ENCODE measurements at regions not wholly inside any gene's neighbourhood (a gene's known extent, or its start where the extent isn't known, plus 50 kb on each side); places are given as distances from the start of the nearest gene placed in this dataset.

- Histone ChIP-seq H3K36me3 (no peaks in the 10 kb centered on the region), H3K4me1 (no peaks in the 10 kb centered on the region), H3K9me3 (no peaks in the 10 kb centered on the region), H3K27ac (no peak overlapping the region), H3K4me3 (no peak overlapping the region), H3K27me3 (no peaks in the 10 kb centered on the region)
- intact Hi-C loops (cut with DNase I) = no loop called here
- DNase-seq (ENCODE audit: low spot score in 2 of 2) = no peak
- no peak for TF ChIP-seq CTCF (IDR thresholded peaks at IDR 0.05)
Observed at GRCh38 chr1:106952776-106953175, 103.7 kb upstream of the PRMT6 start.

GRCh38 chr1:106954661-106955229 is 101.7 kb upstream of the PRMT6 start:
- Histone ChIP-seq H3K4me1 (no peaks in the 10 kb centered on the region), H3K9me3 (no peaks in the 10 kb centered on the region), H3K27me3 (no peaks in the 10 kb centered on the region), H3K4me3 (no peak overlapping the region), H3K27ac (no peak overlapping the region), H3K36me3 (no peaks in the 10 kb centered on the region)
- intact Hi-C loops (cut with DNase I) = no loop called here
- no peak for TF ChIP-seq CTCF (IDR thresholded peaks at IDR 0.05)
- no peak for DNase-seq (ENCODE audit: low spot score in 2 of 2)

- Histone ChIP-seq H3K9me3 (no peaks in the 10 kb centered on the region), H3K4me3 (no peak overlapping the region), H3K27ac (no peak overlapping the region), H3K27me3 (no peaks in the 10 kb centered on the region), H3K4me1 (no peaks in the 10 kb centered on the region), H3K36me3 (no peaks in the 10 kb centered on the region)
- intact Hi-C loops (cut with DNase I) = no loop called here
- TF ChIP-seq CTCF (IDR thresholded peaks at IDR 0.05) = no peak
- DNase-seq (ENCODE audit: low spot score in 2 of 2) = no peak
Observed at GRCh38 chr1:106956721-106957120, 99.8 kb upstream of the PRMT6 start.

- Histone ChIP-seq H3K27me3 (no peaks in the 10 kb centered on the region), H3K36me3 (no peaks in the 10 kb centered on the region), H3K27ac (no peak overlapping the region), H3K4me3 (no peak overlapping the region), H3K4me1 (no peaks in the 10 kb centered on the region), H3K9me3 (no peaks in the 10 kb centered on the region)
- intact Hi-C loops (cut with DNase I) = no loop called here
- DNase-seq (ENCODE audit: low spot score in 2 of 2) = no peak
- TF ChIP-seq CTCF (IDR thresholded peaks at IDR 0.05) = no peak
Observed at GRCh38 chr1:106957795-106958194, 98.7 kb upstream of the PRMT6 start.

- no peaks in the 10 kb centered on the region for H3K9me3 ChIP-seq
- TF ChIP-seq CTCF (IDR thresholded peaks at IDR 0.05) = no peak
- H3K36me3 ChIP-seq = no peaks in the 10 kb centered on the region
- no peaks in the 10 kb centered on the region for H3K27me3 ChIP-seq
- no peaks in the 10 kb centered on the region for H3K4me1 ChIP-seq
- no peak overlapping the region for H3K4me3 ChIP-seq
- intact Hi-C loops (cut with DNase I) = no loop called here
- H3K27ac ChIP-seq = no peak overlapping the region
- DNase-seq (ENCODE audit: low spot score in 2 of 2) = no peak
Observed at GRCh38 chr1:106960412-106960811, 96.1 kb upstream of the PRMT6 start.

- no peak for DNase-seq (ENCODE audit: low spot score in 2 of 2)
- H3K9me3 ChIP-seq = no peaks in the 10 kb centered on the region
- no peak for TF ChIP-seq CTCF (IDR thresholded peaks at IDR 0.05)
- no peaks in the 10 kb centered on the region for H3K4me1 ChIP-seq
- H3K4me3 ChIP-seq = no peak overlapping the region
- intact Hi-C loops (cut with DNase I) = no loop called here
- H3K27ac ChIP-seq = no peak overlapping the region
- no peaks in the 10 kb centered on the region for H3K36me3 ChIP-seq
- no peaks in the 10 kb centered on the region for H3K27me3 ChIP-seq
Observed at GRCh38 chr1:106961646-106962045, 94.8 kb upstream of the PRMT6 start.
